Hematopoietic multipotent progenitor cell treated with erythropoietin and hydrocortisone succinate and interleukin-3 and kit ligand, for 6 days (in vitro differentiated cells): ENCODE measurements at regions not wholly inside any gene's neighbourhood (a gene's known extent, or its start where the extent isn't known, plus 50 kb on each side); places are given as distances from the start of the nearest gene placed in this dataset.
A peak's percentile ranks its signal among the peaks of the same experiment; 100 is the strongest.
"Not testable (repeated sequence)": the region's sequence is repeated elsewhere in the genome, so short reads cannot be mapped to it uniquely, and the experiment has no call there.

ENCODE experiments used
- DNase-seq: peaks from one replicate; pipeline ENCODE4 v3.0.0-alpha.2; 2015

GRCh38 chr10:125449571-125449970, 233.4 kb downstream of the TEX36 start:
- no peak for DNase-seq

GRCh38 chr10:125448596-125448995, 234.4 kb downstream of the TEX36 start:
- peak; percentile 47 for DNase-seq

GRCh38 chr10:125444790-125445189, 238.2 kb downstream of the TEX36 start:
- DNase-seq = no peak

- no peak for DNase-seq
Observed at GRCh38 chr10:125442856-125443540, 240.0 kb downstream of the TEX36 start.

GRCh38 chr10:125441151-125441550, 241.8 kb downstream of the TEX36 start:
- DNase-seq = no peak

- no peak for DNase-seq
Observed at GRCh38 chr10:125431149-125431548, 251.8 kb downstream of the TEX36 start.

GRCh38 chr10:125428054-125428453, 254.9 kb downstream of the TEX36 start:
- DNase-seq = no peak

- DNase-seq = no peak
Observed at GRCh38 chr10:125424191-125424847, 258.6 kb downstream of the TEX36 start.

- DNase-seq = no peak
Observed at GRCh38 chr10:125423569-125423968, 259.4 kb downstream of the TEX36 start.

GRCh38 chr10:125419831-125420230, 259.5 kb upstream of the CTBP2 start:
- no peak for DNase-seq

- DNase-seq = no peak
Observed at GRCh38 chr10:125419146-125419545, 258.8 kb upstream of the CTBP2 start.

GRCh38 chr10:125417605-125418004, 257.2 kb upstream of the CTBP2 start:
- no peak for DNase-seq

- DNase-seq = no peak
Observed at GRCh38 chr10:125415964-125416363, 255.6 kb upstream of the CTBP2 start.

GRCh38 chr10:125415006-125415633, 254.8 kb upstream of the CTBP2 start:
- DNase-seq = no peak

- DNase-seq = no peak
Observed at GRCh38 chr10:125411724-125412123, 251.4 kb upstream of the CTBP2 start.

- no peak for DNase-seq
Observed at GRCh38 chr10:125409756-125410155, 249.4 kb upstream of the CTBP2 start.

- no peak for DNase-seq
Observed at GRCh38 chr10:125407557-125407956, 247.2 kb upstream of the CTBP2 start.

GRCh38 chr10:125407000-125407502, 246.7 kb upstream of the CTBP2 start:
- DNase-seq = no peak

GRCh38 chr10:125404902-125405301, 244.5 kb upstream of the CTBP2 start:
- DNase-seq = not testable (repeated sequence)

- no peak for DNase-seq
Observed at GRCh38 chr10:125401462-125401861, 241.1 kb upstream of the CTBP2 start.

- DNase-seq = no peak
Observed at GRCh38 chr10:125399289-125399688, 238.9 kb upstream of the CTBP2 start.

- no peak for DNase-seq
Observed at GRCh38 chr10:125398270-125398669, 237.9 kb upstream of the CTBP2 start.

- no peak for DNase-seq
Observed at GRCh38 chr10:125397608-125398007, 237.2 kb upstream of the CTBP2 start.

GRCh38 chr10:125396676-125397075, 236.3 kb upstream of the CTBP2 start:
- DNase-seq = no peak
